GM12875 (cell line): ENCODE measurements at regions not wholly inside any gene's neighbourhood (a gene's known extent, or its start where the extent isn't known, plus 50 kb on each side); places are given as distances from the start of the nearest gene placed in this dataset.

Experiments used
- H3K4me3 ChIP-seq: one replicate; pipeline ENCODE4 v1.5.1; 2011; ENCODE audit warnings: low read depth, low read length, control low read depth
- TF ChIP-seq, protein P1 (sequence below): IDR thresholded peaks from 2 replicates; pipeline ENCODE4 v1.5.1; 2011; ENCODE audit warnings: low read depth, mild to moderate bottlenecking, control low read depth, inconsistent platforms, low read length, moderate library complexity, borderline replicate concordance; ENCODE audit not compliant: insufficient read depth

DNA sequence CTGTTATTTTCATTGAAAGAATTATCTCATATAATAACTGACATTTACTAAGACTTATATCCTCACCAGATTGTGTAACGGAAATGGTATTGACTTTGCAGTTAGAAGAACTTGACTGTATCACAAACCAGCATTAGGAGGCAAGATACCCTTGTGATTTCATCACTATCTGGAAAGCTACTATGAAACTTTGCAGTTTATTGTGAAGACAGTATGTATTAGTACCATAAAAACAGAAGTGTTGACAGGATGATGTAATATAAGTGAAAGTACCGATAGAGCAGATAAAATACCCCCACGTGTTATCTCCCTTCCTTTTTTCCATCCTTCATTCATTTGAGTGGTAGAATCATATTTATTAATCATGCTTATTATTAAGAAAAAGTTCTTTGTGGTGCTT is 365.7 kb upstream of the KLHL1 start:
- TF ChIP-seq, protein P1, sequence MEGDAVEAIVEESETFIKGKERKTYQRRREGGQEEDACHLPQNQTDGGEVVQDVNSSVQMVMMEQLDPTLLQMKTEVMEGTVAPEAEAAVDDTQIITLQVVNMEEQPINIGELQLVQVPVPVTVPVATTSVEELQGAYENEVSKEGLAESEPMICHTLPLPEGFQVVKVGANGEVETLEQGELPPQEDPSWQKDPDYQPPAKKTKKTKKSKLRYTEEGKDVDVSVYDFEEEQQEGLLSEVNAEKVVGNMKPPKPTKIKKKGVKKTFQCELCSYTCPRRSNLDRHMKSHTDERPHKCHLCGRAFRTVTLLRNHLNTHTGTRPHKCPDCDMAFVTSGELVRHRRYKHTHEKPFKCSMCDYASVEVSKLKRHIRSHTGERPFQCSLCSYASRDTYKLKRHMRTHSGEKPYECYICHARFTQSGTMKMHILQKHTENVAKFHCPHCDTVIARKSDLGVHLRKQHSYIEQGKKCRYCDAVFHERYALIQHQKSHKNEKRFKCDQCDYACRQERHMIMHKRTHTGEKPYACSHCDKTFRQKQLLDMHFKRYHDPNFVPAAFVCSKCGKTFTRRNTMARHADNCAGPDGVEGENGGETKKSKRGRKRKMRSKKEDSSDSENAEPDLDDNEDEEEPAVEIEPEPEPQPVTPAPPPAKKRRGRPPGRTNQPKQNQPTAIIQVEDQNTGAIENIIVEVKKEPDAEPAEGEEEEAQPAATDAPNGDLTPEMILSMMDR: no peak
- H3K4me3 ChIP-seq: no peak overlapping the region

- no peak overlapping the region for H3K4me3 ChIP-seq
- TF ChIP-seq, protein P1: no peak
These were observed 360.8 kb upstream of the KLHL1 start for GRCh38 chr13:70469077-70469476.

- TF ChIP-seq, protein P1: no peak
- no peak overlapping the region for H3K4me3 ChIP-seq
These were observed 349.2 kb upstream of the KLHL1 start for GRCh38 chr13:70457474-70457873.

GRCh38 chr13:70448820-70449219 is 340.6 kb upstream of the KLHL1 start:
- TF ChIP-seq, protein P1: no peak
- no peak overlapping the region for H3K4me3 ChIP-seq

DNA sequence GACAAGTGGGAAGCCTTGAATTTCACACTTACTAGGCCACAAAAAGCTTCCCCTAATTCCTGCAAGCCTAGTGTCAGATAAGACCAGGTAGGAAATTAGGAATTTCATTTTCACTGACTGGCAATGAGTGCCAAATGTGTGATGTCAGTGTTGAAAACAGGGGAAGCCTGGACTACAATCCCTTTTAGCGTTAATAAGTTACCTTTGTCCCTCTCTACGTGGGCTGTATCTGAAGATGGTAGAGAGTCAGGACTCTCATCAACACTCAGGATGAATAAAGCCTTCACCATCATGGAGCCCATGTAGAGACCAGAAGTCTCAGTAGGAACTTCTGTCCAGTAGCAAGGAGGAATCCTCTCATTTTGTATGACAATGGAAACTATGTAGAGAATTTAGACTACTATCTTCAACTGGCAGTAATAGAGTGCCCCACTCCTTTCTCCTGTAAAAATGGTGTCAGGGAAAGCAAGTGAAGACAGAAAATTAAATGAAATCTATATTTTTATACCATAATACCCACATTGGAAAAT is 324.1 kb upstream of the KLHL1 start:
- TF ChIP-seq, protein P1: no peak
- H3K4me3 ChIP-seq: no peak overlapping the region

DNA sequence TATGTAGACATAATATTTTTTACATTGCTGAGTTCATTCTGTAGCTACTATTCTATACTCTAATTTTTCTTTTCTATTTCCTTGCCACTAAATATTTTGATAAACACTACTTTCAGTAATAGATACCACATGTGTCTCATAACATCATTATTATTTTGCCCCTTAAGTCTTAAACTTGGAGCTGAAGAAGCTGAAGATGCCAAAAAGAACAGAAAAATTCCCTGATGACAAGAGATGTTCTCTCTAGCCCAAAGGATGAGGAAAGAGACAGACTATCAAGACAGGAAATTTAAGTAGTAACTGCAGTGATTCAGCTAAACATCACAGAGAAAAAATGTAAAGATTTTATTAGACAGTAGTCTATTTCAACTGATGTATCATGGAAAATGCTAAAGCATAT is 322.0 kb upstream of the KLHL1 start:
- TF ChIP-seq, protein P1: no peak
- no peak overlapping the region for H3K4me3 ChIP-seq

- no peak overlapping the region for H3K4me3 ChIP-seq
- TF ChIP-seq, protein P1: no peak
These were observed 316.7 kb upstream of the KLHL1 start for GRCh38 chr13:70424928-70425327.
